ENCODE measurements at regions not wholly inside any gene's neighbourhood (a gene's known extent, or its start where the extent isn't known, plus 50 kb on each side); places are given as distances from the start of the nearest gene placed in this dataset.

- Histone ChIP-seq H3K4me3 (ENCODE audit: extremely low read depth in 1 of 4, insufficient read depth in 2 of 4, low read depth in 3 of 4, low read length in 4 of 4) (no peak overlapping the region), H3K9me3 (ENCODE audit: insufficient read depth in 2 of 2, low read depth in 1 of 2, low read length in 1 of 2) (no peaks in the 10 kb centered on the region), H2BK12ac (ENCODE audit: low read depth, low read length) (no peak overlapping the region), H4K5ac (ENCODE audit: insufficient read length, low read depth, low read length) (no peak overlapping the region), H3K79me2 (ENCODE audit: control insufficient read depth in 1 of 2, insufficient read depth in 2 of 2, low read length in 2 of 2) (no peaks in the 10 kb centered on the region; a peak in 1 of 4 replicates), H2BK15ac (ENCODE audit: low read length) (no peak overlapping the region), H3K14ac (ENCODE audit: insufficient read length) (no peak overlapping the region), H3K23ac (ENCODE audit: insufficient read length) (no peak overlapping the region), H3K18ac (ENCODE audit: extremely low read depth, low read length) (no peak overlapping the region), H3K4me1 (replicated peaks in 1 of 4; ENCODE audit: control insufficient read depth in 3 of 4, insufficient read depth in 4 of 4, low read length in 3 of 4) (no peaks in the 10 kb centered on the region), H3K9ac (replicated peaks in 1 of 4; ENCODE audit: extremely low read depth in 1 of 4, low read depth in 3 of 4, low read length in 3 of 4) (no peak overlapping the region), H2BK5ac (ENCODE audit: low read depth, low read length) (no peak overlapping the region), H3K23me2 (ENCODE audit: low read depth, low read length) (no peaks in the 10 kb centered on the region), H3K27me3 (replicated peaks in 1 of 4; ENCODE audit: control insufficient read depth in 3 of 4, extremely low read depth in 1 of 4, insufficient read depth in 3 of 4, low read length in 3 of 4) (no peaks in the 10 kb centered on the region), H4K8ac (ENCODE audit: extremely low read depth, insufficient read depth, low read length) (no peak overlapping the region), H3K4ac (replicated peaks; ENCODE audit: insufficient read length, low read depth, low read length) (no peak overlapping the region), H2AFZ (ENCODE audit: low read length) (no peak overlapping the region), H3K79me1 (ENCODE audit: low read depth, low read length) (no peaks in the 10 kb centered on the region), H3K56ac (replicated peaks; ENCODE audit: insufficient read length, low read depth, low read length) (no peak overlapping the region), H3K27ac (ENCODE audit: low read depth, low read length) (no peak overlapping the region), H4K20me1 (replicated peaks in 1 of 2; ENCODE audit: control insufficient read depth in 1 of 2, insufficient read depth in 2 of 2, low read length in 2 of 2) (no peaks in the 10 kb centered on the region), H4K91ac (replicated peaks; ENCODE audit: insufficient read length, low read length) (no peak overlapping the region), H3K4me2 (ENCODE audit: insufficient read depth in 1 of 2, low read depth in 2 of 2, low read length in 2 of 2) (no peak overlapping the region), H2AK5ac (ENCODE audit: low read depth, low read length) (no peak overlapping the region), H3K36me3 (ENCODE audit: control insufficient read depth in 2 of 4, insufficient read depth in 4 of 4, low read length in 3 of 4) (no peaks in the 10 kb centered on the region), H2BK120ac (replicated peaks; ENCODE audit: low read depth, low read length) (no peak overlapping the region), H2BK20ac (ENCODE audit: low read length) (no peak overlapping the region)
- ChIA-PET POLR2A (ENCODE audit: partially characterized antibody) (no interaction called here), CTCF (ENCODE audit: partially characterized antibody) (interaction anchor here (1.4 kb wide), 1 partner anchor 33 kb away, joined by 3 read pairs; no protein-coding TSS in a partner anchor)
- no peak for DNase-seq (ENCODE audit: low read depth in 1 of 2, low spot score in 2 of 2)
- no peak for FAIRE-seq
- TF ChIP-seq, protein P1, sequence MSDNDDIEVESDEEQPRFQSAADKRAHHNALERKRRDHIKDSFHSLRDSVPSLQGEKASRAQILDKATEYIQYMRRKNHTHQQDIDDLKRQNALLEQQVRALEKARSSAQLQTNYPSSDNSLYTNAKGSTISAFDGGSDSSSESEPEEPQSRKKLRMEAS (IDR thresholded peaks at IDR 0.05) = no peak
- TF ChIP-seq, protein P2, sequence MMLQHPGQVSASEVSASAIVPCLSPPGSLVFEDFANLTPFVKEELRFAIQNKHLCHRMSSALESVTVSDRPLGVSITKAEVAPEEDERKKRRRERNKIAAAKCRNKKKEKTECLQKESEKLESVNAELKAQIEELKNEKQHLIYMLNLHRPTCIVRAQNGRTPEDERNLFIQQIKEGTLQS (IDR thresholded peaks at IDR 0.05; ENCODE audit: insufficient read depth, low read depth, low read length) = no peak
- no peak for TF ChIP-seq JUND (IDR thresholded peaks at IDR 0.05; ENCODE audit: low read length)
- TF ChIP-seq E2F6 (IDR thresholded peaks at IDR 0.05) = no peak
- no peak for TF ChIP-seq SP2 (IDR thresholded peaks at IDR 0.05; ENCODE audit: low read length)
- no peak for TF ChIP-seq TEAD4 (IDR thresholded peaks at IDR 0.05; ENCODE audit: low read depth, low read length)
- TF ChIP-seq SRF (IDR thresholded peaks at IDR 0.05; ENCODE audit: low read depth, low read length) = no peak
- no peak for TF ChIP-seq RAD21 (IDR thresholded peaks at IDR 0.05 in 1 of 2, conservative IDR thresholded peaks at IDR 0.05 in 1 of 2; ENCODE audit: low read depth in 2 of 2, low read length in 2 of 2)
- TF ChIP-seq BRCA1 (IDR thresholded peaks at IDR 0.05; ENCODE audit: low read depth, low read length) = no peak
- TF ChIP-seq SUZ12 (IDR thresholded peaks at IDR 0.05; ENCODE audit: low read length) = no peak
- 85% methylated on average over 6 of the region's 6 CpGs; no CpG with 5 or more reads in 1 of the 2 experiments for WGBS, 2 experiments (ENCODE audit: extremely low coverage in 1 of 2, insufficient coverage in 1 of 2, insufficient read length in 1 of 2, insufficient replicate concordance in 2 of 2, low coverage in 1 of 2, low lambda C conversion rate in 2 of 2, missing lambda C conversion rate in 1 of 2)
Measured at GRCh38 chr15:48021336-48022086, 99.3 kb upstream of the SLC24A5 start.
